Activated CD8-positive, alpha-beta memory T cell treated with anti-CD3 and anti-CD28 coated beads, Interleukin-2, amount 50 U/mL, for 1 hour (primary cell): ENCODE measurements at regions not wholly inside any gene's neighbourhood (a gene's known extent, or its start where the extent isn't known, plus 50 kb on each side); places are given as distances from the start of the nearest gene placed in this dataset.

ENCODE experiments used
- DNase-seq: peaks from one replicate; pipeline ENCODE4 v3.0.0-alpha.2; 2020; ENCODE audit errors: extremely low read depth

DNA sequence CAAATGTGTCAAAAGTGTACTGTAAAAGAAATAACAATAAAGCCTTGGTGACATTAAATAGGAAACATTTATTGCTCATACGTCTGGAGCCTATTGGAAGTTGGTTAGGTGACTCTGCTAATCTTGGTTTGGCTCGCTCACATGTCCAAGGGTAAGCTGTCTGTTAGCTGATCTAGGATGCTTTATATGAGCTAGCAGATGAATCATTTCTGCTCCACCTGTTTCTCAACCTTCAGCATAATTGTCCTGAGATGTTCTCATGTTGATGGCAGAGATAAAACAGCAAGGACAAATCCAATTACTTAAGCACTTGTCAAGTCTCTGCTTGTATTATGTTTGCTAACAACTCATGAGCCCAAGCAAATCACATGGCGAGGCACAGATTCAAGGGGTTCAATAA is 56.0 kb upstream of the CD53 start:
- DNase-seq, result no peak

DNA sequence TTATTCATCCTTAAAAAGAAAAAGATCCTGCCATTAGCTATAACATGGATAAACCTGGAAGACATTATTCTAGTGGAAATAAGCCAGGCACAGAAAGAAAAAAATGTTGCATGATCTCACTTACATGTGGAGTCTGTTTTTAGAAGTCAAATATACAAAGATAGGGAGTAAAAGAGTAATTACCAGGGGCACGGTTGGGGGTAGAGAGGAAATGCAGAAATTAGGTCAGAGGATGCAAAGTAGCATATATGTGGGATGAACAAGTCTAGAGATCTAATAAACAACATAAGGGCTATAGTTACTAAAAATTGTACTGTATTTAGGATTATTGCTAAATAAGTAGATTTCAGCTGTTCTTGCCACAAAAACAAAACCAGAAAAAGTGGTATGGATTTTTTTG is 61.4 kb upstream of the CD53 start:
- no peak for DNase-seq

DNA sequence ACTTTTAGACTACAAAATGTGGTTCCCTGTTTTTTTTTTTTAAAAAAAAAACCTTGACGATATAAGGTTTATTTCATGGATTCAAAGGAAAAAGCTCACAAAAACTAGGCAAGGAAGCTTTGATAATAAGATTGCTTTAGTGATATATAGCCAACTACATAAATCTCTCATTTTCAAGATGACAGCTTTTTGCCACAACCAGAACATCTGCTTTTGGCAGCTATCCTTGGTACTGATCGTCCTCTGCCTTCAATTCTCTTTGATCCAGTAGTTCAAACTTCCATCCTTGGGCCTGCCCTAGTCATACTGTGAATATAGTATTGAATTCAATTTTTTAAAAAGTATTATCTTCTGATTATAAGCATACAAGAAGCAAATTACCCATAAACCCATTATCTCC is 72.9 kb upstream of the CD53 start:
- no peak for DNase-seq

DNA sequence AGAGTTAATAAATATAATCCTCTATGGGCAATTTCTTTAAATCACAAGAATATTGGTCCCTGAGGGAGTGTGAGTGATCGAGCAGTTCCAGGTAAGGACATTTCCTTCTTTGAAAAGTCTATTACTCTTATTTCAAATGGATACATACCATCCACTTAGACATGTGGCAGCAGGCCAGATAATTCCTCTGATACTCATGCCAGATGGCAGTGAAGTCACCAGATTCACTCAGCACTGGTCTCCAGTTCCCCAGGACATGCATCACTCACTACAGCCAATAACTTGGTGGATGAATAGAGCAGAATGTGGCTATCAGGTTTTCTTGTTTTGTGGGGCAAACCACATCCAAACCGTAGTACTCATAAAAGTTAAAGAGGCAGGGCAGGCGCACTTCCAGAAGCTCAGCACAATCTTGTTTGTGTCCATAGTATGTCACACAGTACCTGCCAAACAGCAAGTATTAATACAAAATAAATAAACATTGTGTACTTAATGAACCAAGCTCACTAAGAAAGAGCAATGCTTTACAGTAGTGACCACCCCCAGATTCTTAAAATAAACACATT is 74.2 kb upstream of the CD53 start:
- DNase-seq, result no peak

DNA sequence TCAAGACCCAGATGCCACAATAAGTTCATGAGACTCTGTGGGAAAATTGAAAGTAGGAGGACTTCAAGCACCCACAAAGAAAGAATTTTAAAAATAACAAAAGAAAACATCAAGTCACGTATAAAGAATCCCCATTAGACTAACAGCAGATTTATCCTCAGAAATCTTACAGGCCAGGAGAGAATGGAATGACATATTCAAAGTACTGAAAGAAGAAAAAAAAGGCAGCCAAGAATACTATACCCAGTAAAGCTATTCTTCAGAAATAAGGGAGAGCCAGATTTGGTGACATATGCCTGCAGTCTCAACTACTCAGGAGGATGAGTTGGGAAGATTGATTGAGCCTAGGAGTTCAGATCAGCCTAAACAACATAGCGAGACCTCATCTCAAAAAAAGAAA is 84.3 kb upstream of the CD53 start:
- DNase-seq, result no peak

DNA sequence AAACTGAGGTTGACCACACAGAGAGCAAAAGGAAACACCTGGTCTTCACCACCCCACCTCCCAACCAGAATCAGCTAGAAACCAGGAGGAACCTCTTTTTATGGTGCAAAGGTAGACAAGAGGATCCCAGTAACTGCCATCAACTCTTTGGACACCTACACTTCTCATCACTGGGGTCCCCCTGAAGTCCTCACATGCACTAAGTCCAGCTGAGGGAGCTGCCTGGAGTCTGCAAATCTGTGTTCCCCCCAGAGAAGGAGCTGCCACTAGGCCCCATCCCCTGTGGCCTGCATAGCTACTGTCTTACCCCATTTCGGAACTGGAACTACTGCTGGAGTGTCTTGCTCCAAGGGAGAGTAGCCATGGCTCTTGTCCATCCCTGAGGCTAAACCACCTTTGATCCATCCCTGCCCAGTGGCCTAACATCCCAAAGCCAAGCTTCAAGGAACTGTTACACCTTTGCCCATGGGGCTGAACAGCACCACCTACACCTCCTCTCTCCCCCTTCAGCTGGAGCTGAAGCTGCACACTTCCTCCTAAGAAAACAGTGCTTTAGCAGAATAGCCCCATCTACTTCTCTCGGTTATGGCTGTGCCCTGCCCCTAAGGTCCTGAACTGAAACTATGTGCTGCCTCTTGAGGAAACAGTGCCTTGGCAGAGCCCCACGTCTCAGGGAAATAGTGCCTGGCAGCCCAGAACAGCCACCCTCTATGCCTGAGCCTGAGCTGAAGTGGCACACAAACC is 85.4 kb upstream of the CD53 start:
- no peak for DNase-seq

DNA sequence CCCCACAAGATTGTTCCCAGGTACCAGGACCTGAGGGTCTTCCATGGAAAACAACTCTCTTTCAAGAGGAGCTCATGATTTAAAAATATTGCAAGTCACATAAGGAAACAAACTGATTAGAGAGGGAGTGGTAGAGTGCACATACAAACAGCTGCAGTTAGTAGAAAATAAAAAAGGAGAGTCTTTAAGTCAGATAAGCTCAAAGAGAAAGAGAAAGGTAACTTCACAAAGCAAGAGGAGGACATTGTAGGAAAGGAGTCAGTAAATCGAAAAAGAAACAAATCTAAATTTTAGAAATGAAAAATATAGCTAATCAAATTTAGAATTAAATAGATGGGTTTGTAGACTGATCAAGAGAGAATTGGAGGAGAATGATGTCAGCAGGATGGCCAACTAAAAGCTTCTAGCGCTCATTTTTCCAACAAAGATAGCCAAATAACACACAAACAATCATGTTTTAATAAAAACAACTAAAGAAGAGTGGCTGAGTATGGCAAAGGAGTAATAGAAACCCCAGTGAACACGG is 86.1 kb upstream of the CD53 start:
- no peak for DNase-seq

DNA sequence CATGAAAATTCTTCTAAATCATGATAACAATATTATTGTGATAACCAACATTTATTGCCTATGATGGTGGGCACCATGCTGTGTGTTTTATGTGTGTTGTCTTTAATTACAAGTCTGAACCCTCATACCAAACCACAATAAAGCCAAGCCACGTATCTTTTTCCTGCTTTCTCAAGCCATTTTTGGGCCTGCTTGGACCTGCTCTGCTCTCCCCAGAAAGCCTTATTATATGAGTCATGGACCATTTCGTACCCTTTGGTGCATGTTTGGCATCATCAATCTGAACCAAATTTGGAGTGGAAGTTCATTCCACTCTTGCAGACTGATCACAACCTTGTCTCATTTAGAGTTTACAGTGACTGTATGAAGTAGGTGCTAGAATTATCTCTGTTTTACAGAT is 87.3 kb upstream of the CD53 start:
- DNase-seq, result no peak

DNA sequence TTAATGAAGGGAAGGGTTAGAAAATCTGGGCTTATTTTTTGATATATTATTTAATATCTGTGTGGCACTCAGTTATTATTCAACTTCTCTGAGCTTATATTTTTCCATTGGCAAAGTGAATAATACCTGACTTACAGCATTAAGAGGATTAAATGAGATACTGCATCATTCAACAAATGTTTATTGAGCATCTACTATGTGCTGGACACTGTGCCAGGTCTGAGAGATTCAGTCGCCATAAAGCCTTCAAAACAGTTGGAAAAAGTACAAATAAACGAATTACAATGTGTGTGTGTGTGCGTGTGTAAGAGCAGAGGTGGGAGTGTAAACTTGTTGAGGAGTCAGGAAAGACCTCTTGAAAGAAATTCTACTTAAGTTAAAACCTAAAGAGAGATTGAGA is 87.9 kb upstream of the CD53 start:
- DNase-seq, result no peak

DNA sequence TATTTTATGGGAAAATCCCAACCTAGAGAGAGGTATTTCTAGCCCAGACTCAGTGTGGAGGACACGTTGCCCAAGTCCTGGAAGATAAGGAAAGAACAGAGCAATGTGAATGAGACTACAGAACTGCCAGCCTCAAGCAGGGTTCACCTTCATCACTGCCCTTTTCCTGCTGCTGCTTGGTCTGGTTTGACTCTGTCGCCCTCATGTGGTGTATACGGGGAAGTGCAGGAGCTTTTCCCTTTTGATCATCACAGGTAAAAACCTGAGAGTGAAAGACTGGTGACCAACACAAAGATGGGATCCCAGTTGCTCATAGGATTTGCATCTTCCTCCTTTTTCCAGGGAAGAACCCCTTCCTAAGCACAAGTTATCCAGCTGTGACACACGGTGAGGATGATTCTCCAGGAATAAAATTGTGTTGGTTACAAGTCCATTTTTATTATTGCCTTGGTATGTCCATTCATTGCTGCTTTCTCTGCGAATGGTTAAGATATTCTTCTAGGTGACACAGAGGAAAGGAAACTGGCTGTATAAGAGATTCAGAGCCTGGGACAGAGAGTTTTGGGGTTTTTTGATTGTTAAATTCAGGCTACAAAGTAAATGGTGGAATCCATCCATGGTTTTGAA is 89.5 kb upstream of the CD53 start:
- DNase-seq, result peak; percentile 35

DNA sequence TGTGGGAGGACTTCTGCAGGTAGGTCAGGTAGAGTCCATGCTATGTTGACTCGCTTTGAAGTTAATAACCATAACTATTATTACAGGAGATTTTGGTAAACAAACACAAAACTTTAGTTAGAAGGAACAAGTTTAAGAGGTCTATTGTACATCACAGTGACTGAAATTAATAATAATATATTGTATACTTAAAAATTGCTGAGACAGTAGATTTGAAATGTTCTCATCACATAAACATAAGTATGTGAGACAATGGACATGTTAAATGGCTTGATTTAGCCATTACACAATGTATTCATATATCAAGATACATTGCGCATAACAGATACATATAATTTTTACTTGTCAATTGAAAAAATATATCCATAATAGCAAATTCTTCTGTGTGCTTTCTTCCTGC is 91.4 kb upstream of the CD53 start:
- DNase-seq, result no peak

DNA sequence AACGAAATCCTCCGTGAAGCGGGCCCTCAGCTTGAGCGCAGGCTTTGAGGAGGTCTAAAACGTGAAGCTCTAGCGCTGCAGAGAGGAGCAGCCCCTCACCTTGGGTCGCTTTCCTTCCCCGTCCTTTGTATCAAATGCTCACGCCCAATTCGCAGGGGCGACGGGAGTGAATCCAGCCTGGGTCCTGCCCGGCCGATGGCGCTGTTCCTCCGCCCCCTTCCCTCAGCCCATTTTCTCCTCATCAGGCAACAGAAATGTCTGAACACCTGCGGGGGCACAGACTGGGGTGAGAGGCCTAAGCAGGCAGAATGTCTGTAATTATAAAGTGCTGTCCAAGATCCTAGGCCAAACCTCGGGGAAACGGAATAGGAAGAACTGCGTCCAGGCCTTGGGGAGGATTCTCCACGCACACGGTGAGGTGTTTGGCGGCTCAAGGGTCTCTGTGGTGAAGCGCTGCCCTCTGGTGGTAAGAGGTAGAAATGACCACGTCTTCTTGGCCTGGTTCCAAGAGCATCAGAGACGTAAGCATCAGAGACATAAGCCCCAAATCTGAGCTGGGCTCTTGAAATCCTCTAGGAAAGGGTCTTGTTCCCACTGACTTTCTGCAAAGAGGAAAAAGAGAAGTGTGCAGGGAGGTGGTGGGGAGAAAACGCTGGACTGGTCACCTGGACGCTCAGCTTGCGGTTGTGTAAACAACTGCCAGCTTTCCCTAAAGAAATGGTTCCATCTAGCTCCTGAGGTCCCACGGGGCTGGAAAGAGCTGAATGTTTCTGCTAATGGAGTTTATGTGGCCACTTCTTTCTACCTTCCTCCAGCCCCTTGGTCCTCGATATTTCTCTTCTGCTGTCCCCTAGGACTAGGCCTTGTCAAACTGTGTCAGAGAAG is 92.1 kb upstream of the CD53 start:
- DNase-seq, result peak; percentile 44

DNA sequence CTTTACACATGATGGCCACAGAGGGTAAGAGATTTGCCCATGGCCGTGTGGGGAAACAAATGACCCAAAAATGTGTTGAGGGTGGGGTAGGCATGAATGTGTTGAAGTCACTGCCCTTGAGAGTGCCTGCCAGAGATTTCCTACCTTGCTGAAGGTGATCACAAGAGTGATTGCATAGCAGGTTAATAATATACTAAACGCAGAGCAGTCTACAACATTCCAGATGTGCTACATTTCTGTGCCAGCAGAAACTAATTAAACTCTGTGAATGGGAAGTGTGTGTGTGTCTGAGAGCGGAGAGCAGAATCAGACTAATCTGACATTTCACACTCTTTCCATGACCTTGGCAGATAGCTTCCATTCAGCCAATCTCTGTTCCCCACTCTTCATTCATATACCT is 93.3 kb upstream of the CD53 start:
- no peak for DNase-seq

DNA sequence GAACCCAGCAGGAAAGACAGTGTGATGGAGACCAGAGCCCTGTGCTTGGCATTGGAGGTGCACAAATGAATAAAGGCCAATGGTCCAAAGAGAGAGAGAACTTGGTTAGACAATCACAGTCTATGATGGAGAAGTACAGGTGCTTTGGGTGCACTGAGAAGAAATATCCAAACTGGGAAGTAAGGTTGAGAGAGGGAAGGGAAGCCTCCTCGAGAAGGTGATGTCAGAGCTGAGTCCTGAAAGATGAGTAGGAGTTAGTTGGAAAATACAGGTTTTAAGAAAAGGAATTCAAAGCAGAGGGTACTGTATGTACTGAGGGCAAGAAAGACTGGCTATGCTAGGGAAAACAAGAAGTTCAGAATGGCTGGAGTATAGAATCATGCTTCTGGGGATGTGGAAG is 94.1 kb upstream of the CD53 start:
- no peak for DNase-seq

DNA sequence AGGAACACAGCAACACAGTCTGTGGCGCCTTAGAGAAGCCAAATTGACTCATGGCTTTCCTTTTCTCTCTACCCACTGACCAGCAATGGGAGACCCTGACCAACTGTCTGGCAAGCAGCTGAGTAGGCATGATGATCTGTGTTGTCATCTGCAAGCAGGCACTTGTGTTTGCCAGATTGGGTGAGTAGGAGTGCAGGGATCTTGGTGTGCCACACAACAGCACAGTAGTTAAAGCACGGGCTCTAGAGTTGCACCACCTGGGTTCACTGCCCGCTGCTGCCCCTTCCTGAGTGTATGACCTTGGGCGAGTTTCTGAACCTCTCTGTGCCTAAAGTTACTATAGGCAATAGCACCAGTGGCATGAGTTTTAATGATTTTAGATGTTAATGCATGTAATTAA is 95.7 kb upstream of the CD53 start:
- DNase-seq, result no peak

DNA sequence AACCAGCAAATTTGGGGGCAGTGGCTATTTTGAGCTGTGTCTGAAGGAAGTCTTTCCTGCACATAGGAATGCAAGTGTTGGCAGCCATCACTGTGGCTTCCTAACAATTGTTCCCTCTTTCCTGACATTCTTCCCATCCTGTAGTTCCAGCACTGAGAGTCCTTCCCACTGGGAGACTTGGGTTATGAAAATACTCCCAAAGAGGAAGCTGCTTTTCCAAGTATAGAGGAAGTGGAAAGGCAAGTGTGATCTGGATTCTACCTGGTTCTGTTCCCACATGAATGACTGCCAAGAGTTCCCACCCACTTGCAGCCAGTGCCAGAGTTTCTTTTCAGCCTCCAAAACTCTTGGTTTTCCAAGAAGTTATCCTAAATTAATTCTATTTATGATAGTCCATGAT is 98.5 kb upstream of the CD53 start:
- no peak for DNase-seq

DNA sequence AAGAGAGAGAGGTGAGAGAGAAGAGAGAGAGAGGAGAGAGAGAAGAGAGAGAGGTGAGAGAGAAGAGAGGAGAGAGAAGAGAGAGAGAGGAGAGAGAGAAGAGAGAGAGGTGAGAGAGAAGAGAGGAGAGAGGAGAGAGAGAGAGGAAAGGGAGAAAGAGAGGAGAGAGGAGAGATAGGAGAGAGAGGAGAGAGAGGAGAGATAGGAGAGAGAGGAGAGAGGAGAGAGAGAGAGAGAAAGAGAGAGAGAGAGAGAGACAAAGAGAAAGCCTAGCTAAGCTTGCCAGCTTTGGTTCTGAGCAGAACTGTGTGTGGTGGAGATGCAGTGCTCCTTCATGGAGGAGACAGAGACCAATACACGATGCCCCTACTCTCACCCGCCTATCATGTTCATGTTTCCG is 99.1 kb upstream of the KCNA3 start:
- no peak for DNase-seq

DNA sequence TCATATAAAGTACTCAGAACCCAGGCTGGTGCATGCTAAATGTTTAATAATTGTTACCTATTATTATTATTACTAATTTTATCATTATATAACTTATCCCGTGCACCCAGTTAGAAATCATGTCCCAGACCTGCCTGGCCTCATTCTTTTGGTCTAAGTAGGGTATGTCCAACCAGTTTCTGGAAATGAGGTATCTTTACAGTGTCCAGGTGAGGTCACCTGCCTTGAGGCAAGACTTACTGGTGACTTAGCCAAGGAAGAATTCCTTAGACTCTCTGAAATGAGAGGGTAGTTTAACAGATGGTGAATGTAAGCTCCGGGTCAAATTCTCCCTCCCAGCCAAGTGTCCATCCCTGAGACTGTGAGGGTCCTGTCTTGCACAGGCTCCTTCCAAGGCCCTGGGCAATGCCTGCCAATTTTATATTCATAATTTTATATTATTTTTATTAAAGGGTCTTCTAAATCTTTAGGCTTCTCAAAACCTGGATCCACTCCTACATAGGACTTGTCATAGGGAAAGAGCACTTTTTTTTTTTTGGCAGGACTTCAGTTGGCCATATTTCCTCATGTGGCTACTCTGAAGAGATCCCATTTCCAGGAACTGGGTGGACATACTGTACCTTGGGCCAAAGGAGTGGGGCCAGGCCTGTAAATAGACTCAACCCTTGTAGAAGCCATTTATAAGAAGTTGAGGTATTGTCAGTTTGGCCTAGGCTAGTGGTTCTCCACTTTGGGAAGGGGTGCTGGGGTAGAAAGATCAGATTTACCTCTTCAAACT is 96.7 kb upstream of the KCNA3 start:
- DNase-seq, result no peak

DNA sequence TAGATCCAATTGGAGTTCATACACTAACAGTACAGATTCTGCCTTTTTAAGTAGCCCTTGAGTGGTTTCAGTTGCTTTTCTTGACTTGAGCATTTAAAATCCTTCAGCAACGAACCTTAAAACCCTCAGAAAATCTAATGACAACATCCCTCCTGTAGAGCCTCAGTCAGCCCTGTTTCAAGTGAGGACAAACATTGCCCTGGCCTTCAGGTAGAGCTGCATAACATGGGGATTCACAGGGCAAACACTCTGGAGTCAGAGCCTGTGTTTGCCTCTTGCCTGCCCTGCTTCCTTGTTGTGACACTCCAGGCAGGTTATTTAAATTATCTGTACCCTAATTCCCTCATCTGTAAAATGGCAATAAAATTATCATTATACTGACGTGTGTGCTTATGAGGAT is 96.1 kb upstream of the KCNA3 start:
- DNase-seq, result no peak

DNA sequence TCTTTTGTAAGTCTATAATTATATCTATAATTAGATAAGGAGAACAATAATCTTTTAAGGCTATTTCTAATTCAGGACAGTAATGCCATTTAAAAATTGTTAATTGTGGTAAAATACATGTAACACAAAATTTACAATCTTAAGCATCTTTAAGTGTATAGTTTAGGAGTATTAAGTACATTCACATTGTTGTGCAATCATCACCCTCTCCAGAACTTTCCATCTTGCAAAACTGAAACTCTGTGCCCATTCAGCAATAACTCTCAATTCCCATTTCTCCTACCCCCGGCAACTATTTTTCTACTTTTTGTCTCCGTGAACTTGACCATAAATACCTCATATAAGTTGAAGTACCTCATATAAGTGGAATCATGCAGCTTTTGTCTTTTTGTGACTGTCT is 93.9 kb upstream of the KCNA3 start:
- DNase-seq, result no peak

DNA sequence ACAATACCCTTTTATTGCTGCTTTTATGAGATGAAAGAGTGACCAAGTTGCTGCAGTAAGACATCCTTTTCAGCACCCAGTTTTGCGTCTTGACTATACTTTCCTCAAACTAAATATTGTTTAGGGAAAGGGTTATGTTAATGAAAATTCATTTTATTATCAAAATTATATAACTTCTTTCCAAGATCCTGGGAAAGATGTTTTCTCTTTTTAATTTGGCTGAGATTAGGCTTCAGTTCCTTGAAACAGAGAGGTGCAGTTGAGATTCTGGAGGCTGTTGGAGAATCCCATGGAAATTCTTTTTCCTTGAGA is 91.6 kb upstream of the KCNA3 start:
- no peak for DNase-seq
